Panc1 (cell line): ENCODE measurements at regions not wholly inside any gene's neighbourhood (a gene's known extent, or its start where the extent isn't known, plus 50 kb on each side); places are given as distances from the start of the nearest gene placed in this dataset.

ENCODE experiments used
- ATAC-seq: fragments of 200-7000 bp; cut with Tn5 transposase; 2 replicates; pipeline ENCODE4 v1.9.1; 2020; ENCODE audit warnings: mild to moderate bottlenecking, moderate library complexity
- BruUV-seq: library from RNA; stranded (reverse); fragments of 400-500 nt; replicated peaks from 2 replicates; lab custom pipeline; 2021; lab: Mats Ljungman, UMichigan
- CTCF ChIA-PET: fragments of 300-600 bp; sonication (Branson Sonifier 250); formaldehyde crosslinking; loops from one replicate; lab custom pipeline; 2022; ENCODE audit warnings: antibody characterized with exemption; lab: Charles Lee
- POLR2A ChIA-PET: fragments of 300-600 bp; sonication (Branson Sonifier 250); formaldehyde crosslinking; loops from one replicate; lab custom pipeline; 2022; ENCODE audit warnings: antibody characterized with exemption; lab: Charles Lee
- DNase-seq: peaks from one replicate; pipeline ENCODE4 v3.0.0-alpha.2; 2010; ENCODE audit warnings: low read depth, low spot score
- H3K27ac ChIP-seq: 2 replicates; pipeline ENCODE4 v1.5.1; 2011; ENCODE audit warnings: mild to moderate bottlenecking, low read length, inconsistent platforms
- H3K27me3 ChIP-seq: fragments of 200-500 bp; sonication (Bioruptor generic); 2 replicates; pipeline ENCODE4 v1.6.0; 2014; ENCODE audit warnings: low read length, inconsistent platforms; ENCODE audit not compliant: control insufficient read depth, insufficient read depth
- H3K36me3 ChIP-seq: fragments of 200-500 bp; sonication (Bioruptor generic); 2 replicates; pipeline ENCODE4 v1.5.1; 2014; ENCODE audit warnings: inconsistent platforms, mild to moderate bottlenecking, low read length, moderate library complexity; ENCODE audit not compliant: control insufficient read depth, insufficient read depth
- H3K4me1 ChIP-seq: 2 replicates; pipeline ENCODE4 v1.5.1; 2011; ENCODE audit warnings: inconsistent platforms, mild to moderate bottlenecking, low read length, moderate library complexity; ENCODE audit not compliant: control insufficient read depth, insufficient read depth
- H3K4me3 ChIP-seq, 2 experiments: 2 replicates each; pipeline ENCODE4 v1.5.1; 2011 to 2012; ENCODE audit warnings: low read depth in 2 of 2, low read length in 2 of 2, mild to moderate bottlenecking in 2 of 2, inconsistent platforms in 1 of 2, moderate library complexity in 1 of 2
- H3K9me3 ChIP-seq: fragments of 200-500 bp; sonication (Bioruptor generic); 2 replicates; pipeline ENCODE4 v1.5.1; 2014; ENCODE audit warnings: low read depth, mild to moderate bottlenecking, inconsistent platforms, low read length, moderate library complexity; ENCODE audit not compliant: control insufficient read depth, insufficient read depth
- POLR2AphosphoS5 ChIP-seq: IDR thresholded peaks from 2 replicates; pipeline ENCODE4 v1.6.1; 2012; ENCODE audit warnings: mild to moderate bottlenecking, low read depth, low read length, moderate library complexity
- REST ChIP-seq, 2 experiments: IDR thresholded peaks; 2 replicates each; pipeline ENCODE4 v1.6.1; 2011 to 2012; ENCODE audit warnings: low read depth in 2 of 2, control low read depth in 1 of 2, low read length in 1 of 2, mild to moderate bottlenecking in 1 of 2, moderate library complexity in 1 of 2; ENCODE audit not compliant: insufficient read depth in 1 of 2
- SIN3A ChIP-seq: IDR thresholded peaks from 2 replicates; pipeline ENCODE4 v1.6.1; 2012; ENCODE audit warnings: low read depth, mild to moderate bottlenecking, low read length, moderate library complexity, borderline replicate concordance; ENCODE audit not compliant: insufficient read depth
- TCF7L2 ChIP-seq: IDR thresholded peaks from 2 replicates; pipeline ENCODE4 v1.6.1; 2011; ENCODE audit warnings: mild to moderate bottlenecking, low read depth, low read length, inconsistent platforms
- in situ Hi-C: cut with HindIII; loops from 2 replicates; pipeline ENCODE4 v1.10.0; 2016; ENCODE audit warnings: low sequenced_read_pairs, low pct_unique_long_range_greater_than_20kb
- intact Hi-C: fragments of 100-400 bp; cut with micrococcal nuclease; formaldehyde crosslinking; loops from one replicate; pipeline ENCODE4 v1.10.0; 2022; ENCODE audit not compliant: unreplicated experiment
- TF ChIP-seq, protein P1 (sequence below): fragments of 450-650 bp; IDR thresholded peaks from 2 replicates; pipeline ENCODE4 v1.5.1; 2017; ENCODE audit warnings: mild to moderate bottlenecking

DNA sequence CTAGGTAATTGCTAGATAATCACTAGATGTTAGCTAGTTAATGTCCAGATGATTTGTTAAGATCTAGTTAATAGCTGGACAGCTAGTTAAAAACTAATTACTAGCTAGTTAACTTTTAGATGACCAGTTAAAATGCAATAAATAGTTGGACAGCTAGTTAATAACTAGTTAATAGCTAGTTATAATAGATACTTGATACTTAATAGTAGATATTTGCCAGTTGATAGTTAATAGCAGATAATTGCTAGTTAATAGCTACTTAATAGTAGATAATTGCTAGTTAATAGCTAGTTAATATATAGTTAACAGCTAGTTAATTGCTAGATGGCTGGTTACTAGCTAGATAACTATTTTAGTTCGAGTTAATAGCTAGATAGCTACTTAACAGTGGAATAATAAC lies 631.4 kb upstream of the CT83 start:
- H3K36me3 ChIP-seq: no peaks in the 10 kb centered on the region
- in situ Hi-C loops (no loop called here), intact Hi-C loops (no loop called here)
- H3K4me1 ChIP-seq: no peaks in the 10 kb centered on the region
- H3K4me3 ChIP-seq: no peak overlapping the region
- ATAC-seq (no peak), DNase-seq (no peak)
- POLR2A ChIA-PET: no interaction called here
- CTCF ChIA-PET: no interaction called here
- BruUV-seq: no TSS peak
- H3K9me3 ChIP-seq: peaks cover 44% of the 10 kb centered on the region
- TF ChIP-seq POLR2AphosphoS5 (no peak), TCF7L2 (no peak), SIN3A (no peak), REST (IDR thresholded peaks at IDR 0.05; ENCODE audit: insufficient read depth in 1 of 2, low read depth in 2 of 2, low read length in 1 of 2) (no peak)
- TF ChIP-seq, protein P1, sequence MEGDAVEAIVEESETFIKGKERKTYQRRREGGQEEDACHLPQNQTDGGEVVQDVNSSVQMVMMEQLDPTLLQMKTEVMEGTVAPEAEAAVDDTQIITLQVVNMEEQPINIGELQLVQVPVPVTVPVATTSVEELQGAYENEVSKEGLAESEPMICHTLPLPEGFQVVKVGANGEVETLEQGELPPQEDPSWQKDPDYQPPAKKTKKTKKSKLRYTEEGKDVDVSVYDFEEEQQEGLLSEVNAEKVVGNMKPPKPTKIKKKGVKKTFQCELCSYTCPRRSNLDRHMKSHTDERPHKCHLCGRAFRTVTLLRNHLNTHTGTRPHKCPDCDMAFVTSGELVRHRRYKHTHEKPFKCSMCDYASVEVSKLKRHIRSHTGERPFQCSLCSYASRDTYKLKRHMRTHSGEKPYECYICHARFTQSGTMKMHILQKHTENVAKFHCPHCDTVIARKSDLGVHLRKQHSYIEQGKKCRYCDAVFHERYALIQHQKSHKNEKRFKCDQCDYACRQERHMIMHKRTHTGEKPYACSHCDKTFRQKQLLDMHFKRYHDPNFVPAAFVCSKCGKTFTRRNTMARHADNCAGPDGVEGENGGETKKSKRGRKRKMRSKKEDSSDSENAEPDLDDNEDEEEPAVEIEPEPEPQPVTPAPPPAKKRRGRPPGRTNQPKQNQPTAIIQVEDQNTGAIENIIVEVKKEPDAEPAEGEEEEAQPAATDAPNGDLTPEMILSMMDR: no peak
- no peaks in the 10 kb centered on the region for H3K27me3 ChIP-seq
- no peak overlapping the region for H3K27ac ChIP-seq

GRCh38 chrX:117093319-117093718 lies 630.5 kb upstream of the CT83 start:
- in situ Hi-C loops: no loop called here
- no peak for ATAC-seq
- BruUV-seq: no TSS peak

More at GRCh38 chrX:117093319-117093718, 630.5 kb upstream of the CT83 start:
- CTCF ChIA-PET: no interaction called here
- DNase-seq: no peak
- POLR2A ChIA-PET: no interaction called here
- Histone ChIP-seq H3K36me3 (no peaks in the 10 kb centered on the region), H3K27me3 (no peaks in the 10 kb centered on the region), H3K4me3 (no peak overlapping the region), H3K9me3 (peaks cover 44% of the 10 kb centered on the region), H3K4me1 (no peaks in the 10 kb centered on the region), H3K27ac (no peak overlapping the region)
- intact Hi-C loops: no loop called here
- TF ChIP-seq POLR2AphosphoS5 (no peak), TCF7L2 (no peak), REST (IDR thresholded peaks at IDR 0.05; ENCODE audit: insufficient read depth in 1 of 2, low read depth in 2 of 2, low read length in 1 of 2) (no peak), SIN3A (no peak)
- TF ChIP-seq, protein P1: no peak
